HG03432 (cell line): ENCODE measurements at regions not wholly inside any gene's neighbourhood (a gene's known extent, or its start where the extent isn't known, plus 50 kb on each side); places are given as distances from the start of the nearest gene placed in this dataset.

Experiments used
- ATAC-seq: cut with Tn5 transposase; IDR thresholded peaks from one replicate; pipeline ENCODE4 v1.9.1; 2021; ENCODE audit warnings: mild to moderate bottlenecking, moderate library complexity; ENCODE audit not compliant: unreplicated experiment

DNA sequence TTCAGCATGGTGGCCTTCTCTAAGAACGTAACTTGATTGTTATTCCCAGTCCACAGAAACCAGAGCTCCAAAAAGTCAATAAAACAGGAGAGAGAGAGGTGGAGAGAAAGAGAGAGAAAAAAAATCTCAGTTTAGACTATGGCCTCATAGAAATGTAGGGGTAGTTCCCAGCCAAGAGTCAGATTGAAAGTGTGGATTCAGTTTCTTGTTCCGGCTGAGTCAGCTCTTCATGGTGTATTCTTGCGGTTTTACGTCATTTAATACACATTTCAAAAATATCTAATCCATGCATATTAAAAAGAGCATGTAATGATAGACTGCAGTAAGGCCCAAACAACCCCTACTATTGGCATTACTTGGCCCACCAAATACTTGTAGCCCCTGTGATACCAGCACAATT is 303.9 kb downstream of the ETAA1 start:
- no peak for ATAC-seq

DNA sequence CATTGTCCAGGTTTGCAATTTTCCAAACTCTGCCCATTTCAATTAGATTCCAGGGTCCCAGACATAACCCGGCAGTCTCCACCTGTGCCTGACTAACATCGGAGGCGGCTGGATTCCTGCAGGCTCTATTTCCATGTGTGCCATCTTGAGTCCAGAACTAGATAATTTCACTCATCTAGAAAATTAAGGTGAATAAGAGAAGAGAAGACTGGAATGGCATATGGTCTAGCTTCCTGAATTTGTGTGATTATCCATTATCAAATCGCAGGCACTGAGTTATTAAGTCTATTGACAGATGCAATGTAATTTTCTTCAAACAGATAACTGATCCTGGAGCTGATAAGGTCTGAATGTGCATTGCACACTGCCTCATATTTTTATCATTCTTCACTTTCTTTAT is 305.2 kb downstream of the ETAA1 start:
- ATAC-seq = no peak

DNA sequence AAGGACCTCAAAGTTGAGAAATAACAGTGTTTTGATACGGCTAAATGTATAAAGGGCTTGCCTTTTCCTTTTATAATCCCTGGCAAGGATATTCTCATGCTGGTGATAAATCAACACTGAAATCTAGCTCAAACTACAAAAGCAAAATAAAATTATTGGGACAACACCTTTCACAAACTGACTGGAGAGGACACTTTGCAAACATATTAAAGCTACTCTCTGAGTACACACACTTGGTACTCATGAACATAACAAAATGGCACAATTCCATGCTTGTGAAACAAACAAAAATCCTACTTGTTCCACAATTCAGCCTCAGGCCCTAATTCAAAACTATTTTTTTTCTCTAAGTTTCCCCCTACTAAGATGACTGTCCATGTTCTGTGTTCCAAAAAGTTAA is 305.8 kb downstream of the ETAA1 start:
- ATAC-seq = no peak

DNA sequence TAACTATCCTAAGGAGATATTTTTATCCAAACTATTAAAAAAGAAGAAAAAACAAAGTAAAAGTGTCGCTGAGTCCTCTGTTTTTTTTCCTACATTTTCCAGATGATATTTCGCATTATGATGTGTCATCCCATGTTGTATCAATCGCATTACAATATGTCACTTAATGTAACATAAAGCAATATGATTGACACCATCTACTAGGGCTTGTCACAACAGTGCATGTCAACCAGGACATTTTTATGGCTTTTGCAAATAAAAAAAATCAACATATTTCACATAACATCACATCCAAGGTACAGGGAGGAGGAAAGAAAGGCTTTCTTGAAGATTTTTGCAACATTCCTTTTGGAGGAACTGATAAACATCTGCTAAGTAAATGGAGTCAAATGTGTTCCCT is 308.9 kb downstream of the ETAA1 start:
- ATAC-seq = no peak

DNA sequence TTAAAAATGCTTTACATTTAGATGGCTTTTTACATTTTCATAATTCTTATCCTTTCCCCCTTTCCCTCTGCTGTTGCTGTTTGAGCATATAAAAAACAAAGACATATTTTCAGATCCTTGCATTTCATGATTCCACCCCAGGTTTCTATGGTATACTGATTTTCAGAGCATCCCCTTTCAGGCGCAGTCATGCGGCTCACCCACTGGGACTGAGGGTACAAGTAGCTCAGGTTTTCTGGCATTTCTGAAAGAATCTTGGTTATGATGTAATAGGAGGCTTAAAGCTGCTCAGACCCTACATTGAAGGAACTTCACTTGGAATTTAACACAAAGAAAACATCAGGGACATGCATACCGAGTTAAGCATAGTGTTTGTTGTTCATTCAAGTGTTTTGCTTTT is 310.8 kb downstream of the ETAA1 start:
- ATAC-seq = no peak

DNA sequence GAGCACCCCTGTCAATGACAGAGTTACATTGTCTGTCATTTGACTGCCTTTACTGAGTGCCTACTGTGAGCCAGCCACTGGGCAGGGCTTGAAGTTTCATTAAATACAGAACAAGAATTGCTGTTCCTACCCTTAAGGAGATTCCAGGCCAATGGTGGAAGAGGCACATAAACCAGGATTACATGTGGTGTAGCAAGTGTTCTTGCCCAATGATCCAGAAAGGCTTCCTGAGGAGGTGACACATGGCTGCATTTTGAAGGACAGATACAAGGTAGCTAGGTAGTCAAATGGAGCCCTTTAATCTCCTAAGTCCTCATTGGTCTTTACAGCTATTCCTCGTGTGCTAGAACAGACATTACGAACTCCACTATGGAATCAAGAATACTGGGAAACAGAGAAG is 312.7 kb downstream of the ETAA1 start:
- ATAC-seq = no peak

DNA sequence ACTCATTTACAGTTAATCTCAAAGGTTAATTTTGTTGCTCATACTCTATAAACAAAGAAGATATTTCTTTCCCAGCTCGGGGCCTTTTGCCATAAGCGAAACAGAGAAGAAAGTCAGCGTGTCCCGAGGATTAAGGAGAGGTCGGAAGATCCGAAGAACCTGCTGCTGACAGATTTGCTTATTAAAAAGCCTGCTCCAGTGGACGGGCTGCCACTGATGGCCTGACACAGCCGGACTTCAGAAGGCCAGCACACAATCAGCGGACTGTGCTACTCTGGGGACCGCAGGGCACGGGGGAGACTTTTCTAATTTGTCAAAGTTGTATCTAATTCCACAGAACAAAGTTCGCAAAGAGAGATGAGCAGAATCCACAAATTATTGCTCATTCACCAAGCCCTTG is 315.4 kb downstream of the ETAA1 start:
- ATAC-seq = no peak

DNA sequence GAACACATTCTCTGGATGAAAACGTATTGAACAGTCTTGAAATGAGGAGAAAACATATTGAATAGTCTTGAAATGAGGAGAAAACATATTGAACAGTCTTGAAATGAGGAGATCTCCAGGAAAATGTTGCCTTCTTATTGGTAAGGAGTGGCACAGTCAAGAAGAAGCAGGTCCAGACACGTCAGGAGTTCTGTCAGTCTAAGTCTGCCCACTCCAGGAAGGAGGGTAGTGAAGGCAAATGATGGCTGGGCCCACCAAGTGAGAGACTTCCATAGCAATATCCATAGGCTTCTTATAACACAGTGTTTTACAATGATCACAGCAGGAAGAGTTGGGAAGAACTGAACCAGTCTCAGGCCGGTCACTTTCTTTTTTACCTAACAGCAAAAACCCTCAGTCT is 316.2 kb downstream of the ETAA1 start:
- no peak for ATAC-seq

DNA sequence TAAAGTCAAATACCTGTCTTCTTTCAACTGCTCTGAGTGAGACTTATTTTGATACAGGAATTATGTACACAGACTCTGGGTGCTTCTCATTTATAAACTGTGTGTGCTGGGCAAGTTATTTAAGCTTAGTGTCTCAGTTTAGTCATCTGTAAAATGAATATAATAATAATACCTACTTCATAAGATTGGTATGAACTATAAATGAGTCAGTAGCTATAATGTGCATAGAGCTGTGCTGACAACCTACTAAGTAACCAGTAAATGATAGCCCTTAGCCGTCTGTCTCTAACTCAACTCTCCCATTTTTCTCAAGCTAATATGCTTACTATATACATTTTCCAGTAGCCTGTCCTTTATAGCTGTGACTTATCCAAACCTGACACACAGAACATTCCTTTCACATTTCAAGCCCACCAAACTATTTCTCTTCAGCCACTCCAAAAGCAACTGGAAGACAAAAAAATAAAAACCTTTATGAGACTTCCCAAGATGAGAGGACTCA is 319.8 kb downstream of the ETAA1 start:
- ATAC-seq = no peak

DNA sequence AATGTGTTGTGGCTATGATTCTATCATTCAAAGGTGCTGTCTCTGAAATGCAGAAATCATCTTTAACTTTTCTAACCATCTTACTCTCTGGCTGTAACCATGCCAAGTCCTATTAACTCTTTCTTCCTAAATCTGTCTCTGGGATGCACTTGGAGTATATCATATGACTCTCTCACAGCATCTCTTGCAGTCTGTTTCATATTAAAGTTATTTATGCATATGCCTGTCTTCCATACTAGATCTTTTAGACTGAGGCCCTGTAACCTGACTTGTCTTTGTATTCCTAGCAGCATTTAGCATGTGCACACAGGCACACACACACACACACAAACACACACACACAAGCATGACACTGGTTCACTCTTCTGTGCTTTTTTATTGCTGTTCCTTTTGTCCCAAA is 320.6 kb downstream of the ETAA1 start:
- no peak for ATAC-seq

DNA sequence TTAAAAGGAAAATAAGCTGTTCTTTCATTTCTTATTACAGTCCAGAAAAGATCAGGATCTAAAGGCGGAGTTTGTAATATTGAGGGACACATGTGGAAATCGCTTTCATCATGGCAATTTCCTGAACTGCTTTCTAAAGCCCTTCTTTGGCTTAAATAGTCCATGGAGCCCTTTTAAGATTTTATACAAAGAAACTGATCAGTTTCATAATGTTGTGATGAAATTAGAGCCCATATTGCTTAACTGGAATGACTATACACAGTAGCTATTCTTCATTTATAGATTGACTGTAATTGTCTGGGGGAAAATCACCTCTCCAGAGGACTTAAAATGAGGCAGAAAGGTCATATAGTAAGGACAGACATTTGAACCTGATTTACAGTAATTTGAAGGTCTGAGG is 322.2 kb downstream of the ETAA1 start:
- no peak for ATAC-seq

DNA sequence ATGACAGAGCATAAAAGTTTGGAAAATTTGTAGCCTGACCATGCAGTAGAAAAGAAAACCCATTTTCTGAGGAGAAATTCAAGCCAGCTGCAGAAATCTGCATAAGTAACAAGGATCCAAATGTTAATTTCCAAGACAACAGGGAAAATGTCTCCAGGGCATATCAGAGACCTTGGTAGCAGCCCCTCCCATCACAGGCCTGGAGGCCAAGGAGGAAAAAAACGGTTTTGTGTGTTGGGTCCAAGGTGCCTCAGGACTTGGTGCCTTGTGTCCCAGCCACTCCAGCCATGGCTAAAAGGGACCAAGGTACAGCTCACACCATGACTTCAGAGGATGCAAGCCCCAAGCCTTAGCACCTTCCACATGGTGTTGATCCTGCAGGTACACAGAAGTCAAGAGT is 324.4 kb downstream of the ETAA1 start:
- ATAC-seq = no peak

DNA sequence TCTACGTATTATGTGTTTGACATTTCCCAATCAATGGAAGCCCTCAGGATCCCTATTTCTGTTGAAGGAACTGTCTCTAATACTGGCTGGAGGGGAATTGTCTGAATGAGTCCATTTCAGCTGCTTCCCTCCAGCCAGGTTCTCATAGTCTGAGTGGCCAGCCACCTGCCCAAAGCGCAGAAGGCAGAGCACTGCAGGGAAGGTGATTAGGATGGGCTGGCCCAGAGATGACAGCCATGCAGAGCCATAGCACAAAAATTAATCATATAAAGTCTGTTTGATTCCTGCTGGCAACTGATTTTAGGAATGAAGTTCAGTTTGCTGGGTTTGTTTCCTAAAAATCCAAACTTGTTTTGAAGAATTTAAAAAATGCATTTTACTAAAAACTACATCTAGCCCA is 327.1 kb downstream of the ETAA1 start:
- ATAC-seq = no peak

DNA sequence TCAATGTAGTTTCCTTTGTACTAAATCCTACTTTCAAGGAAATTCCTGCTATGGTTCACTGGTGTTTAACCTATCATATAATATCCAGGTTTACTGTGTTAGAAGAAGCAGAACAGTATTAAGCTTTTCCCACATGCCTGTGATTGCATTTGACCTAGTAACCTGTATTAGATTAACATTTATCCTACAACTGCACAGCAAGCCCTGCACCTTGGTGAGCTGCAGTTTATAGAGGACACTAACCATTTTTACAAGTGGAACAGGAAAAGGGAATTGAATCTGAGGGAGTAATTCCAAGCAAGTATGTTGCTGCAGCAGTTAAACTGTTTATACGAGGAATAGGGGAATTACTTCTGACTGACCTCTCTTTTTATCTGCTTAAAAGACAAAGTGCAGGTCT is 328.6 kb downstream of the ETAA1 start:
- ATAC-seq = no peak

DNA sequence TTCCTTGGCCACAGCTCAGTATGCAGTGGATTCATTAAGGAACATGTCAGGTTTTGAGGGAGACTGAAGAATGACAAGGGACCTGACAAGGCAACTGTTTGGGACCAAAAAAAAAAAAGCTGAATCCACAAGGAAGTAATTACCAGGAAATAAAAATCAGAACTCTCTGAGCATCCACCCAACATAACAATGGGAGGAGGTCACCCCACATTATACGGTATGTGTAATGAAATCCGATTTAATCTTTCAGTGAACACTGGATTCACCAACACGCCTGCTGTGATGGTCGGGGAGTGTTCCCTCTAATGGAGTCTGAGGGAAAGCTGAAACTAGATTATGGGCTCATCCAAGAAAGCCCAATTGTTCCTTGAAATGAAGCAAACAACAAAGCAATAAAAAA is 329.3 kb downstream of the ETAA1 start:
- no peak for ATAC-seq

DNA sequence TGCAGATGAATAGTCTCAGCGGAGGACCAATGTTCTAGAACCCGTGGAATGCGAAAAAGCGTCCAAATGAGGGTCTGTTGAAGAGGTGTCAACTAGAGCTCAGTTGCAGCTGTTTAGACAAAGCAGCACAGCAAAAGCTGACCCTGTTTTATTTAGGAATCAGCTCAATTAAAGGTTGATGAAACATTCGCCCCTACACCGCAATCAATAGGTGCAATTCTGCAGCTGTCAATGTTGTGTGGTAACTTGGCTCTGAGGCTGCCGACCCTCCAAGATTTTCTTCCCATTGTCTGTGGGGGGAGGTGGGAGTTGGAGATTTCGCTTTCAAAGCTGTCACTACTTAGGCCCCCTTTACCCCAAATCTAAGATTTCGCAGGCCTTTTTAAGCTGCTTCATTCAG is 330.0 kb downstream of the ETAA1 start:
- no peak for ATAC-seq

DNA sequence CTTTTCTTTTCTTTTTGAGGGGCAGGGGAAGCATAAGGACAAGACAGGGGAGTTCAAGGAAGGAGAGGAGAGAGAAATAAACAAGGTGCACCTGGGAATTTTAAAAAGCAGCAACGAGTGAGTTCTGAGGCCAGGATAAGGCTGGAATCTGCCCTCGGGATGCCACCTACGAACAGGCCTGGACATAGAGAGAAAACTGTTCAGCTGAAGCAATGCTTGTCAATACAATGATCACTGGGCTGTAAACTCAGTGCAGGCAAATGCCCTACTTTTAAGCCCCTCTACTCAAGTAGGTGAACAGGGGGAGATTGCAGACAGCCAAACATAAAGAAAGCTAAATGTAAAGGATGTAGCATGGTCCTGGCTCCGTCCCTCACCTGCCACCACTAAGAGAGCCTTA is 330.5 kb downstream of the ETAA1 start:
- ATAC-seq = no peak

DNA sequence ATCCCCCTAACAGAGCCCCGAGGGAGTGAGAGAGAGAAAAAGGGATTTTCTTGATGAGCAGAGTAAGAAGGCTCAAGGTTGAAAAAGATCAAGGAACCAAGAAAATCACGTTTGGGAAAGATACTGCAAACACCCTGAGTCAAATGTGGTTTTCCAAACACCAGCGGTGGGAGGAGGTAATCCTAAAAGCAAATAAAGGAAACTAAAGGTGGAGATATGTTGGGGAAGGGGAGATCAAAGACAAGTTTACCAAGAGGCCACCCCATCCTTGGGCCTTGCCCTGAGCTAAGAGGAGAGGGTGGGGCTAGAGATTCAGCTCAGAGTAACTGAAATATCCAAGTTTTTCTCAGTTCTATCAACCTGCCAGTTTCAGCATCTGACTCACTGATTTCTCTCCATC is 332.3 kb downstream of the ETAA1 start:
- ATAC-seq = no peak

DNA sequence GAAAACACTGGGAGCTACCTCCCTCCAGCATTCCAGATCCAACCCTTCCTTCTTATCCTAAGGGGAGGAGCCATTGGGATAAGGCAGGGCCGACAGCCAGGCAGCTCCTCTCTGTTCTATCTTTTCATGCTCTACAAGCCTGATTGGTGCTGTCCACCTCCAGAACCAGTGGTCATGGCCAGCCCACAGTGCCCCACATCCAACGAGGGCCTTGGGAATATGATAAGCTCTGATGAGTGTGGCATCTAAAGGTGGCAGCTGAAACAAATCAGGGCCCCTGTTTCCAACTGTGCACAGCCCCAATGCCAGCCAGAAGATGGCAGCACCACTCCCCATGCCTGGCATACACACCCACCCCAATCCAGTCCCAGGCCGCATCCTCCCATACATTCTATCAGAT is 329.3 kb downstream of the C1D start:
- no peak for ATAC-seq

DNA sequence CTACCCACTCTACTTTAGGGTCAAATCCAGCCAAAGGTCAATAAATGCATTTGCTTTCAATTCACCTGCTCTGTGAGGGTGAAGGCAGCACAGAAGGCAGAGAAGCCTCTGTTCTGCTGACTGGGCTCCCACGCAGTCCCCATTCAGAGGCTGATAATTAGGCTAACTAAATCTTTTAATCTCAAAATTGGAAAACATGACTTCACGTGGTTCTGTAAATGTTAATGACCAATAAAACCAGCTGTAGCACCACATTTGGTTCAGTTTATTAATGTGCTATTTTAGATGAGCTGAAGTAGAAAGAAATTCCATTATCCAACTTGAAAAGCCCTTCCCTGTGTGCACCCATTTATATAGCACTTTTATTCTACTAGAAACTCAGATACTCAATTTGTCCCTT is 310.6 kb downstream of the C1D start:
- no peak for ATAC-seq

DNA sequence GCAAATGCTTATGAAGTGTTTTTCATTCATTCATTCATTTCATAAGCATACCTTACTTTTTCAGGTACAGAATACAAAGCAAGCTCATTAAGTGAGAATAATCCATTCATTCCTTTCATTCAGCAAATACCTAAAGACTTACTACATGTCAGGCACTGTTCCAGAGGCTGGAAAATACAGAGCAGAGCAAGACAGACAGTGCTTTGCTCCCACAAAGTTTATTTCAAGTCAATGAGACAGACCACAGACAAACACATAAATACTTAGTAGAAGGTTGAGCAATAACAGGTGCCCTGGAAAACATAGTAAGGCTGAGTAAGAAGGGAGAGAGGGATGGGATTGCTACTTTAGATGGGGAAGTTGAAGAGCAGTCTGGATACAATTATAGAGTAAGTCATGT is 309.8 kb downstream of the C1D start:
- no peak for ATAC-seq

DNA sequence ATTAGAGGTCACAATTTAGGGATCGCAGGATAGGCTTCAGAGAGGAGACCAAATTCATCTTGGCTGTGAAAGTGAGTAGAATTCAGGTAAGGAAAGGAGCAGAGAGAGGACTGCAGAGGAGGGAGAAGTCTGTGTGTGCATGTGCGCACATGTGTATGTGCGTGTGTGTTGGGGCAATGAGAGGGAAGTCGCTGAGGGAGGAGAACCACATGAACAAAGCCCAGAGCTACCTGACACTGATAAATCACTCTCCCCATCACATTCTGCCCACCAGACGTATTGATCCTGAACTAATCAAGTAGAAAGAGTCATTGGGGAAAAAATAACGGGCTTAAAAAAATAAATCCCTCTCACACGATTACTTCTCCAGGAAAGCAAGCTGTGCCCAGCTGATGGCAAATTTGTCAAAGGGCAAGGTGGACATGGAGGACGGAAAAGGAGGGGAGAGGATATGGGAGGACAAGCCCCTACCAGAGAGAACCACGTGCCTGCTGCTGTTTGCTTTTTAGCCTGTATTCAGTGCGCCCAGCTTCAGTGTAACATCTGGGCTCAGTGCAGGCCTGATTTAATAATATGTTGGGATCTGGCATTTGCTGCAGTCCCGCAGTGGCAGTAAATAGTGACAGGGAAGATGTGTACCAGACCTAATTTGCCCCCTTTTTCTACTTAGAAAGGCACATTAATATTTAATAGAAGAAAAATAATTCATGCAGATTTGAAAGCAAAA is 307.5 kb downstream of the C1D start:
- no peak for ATAC-seq

DNA sequence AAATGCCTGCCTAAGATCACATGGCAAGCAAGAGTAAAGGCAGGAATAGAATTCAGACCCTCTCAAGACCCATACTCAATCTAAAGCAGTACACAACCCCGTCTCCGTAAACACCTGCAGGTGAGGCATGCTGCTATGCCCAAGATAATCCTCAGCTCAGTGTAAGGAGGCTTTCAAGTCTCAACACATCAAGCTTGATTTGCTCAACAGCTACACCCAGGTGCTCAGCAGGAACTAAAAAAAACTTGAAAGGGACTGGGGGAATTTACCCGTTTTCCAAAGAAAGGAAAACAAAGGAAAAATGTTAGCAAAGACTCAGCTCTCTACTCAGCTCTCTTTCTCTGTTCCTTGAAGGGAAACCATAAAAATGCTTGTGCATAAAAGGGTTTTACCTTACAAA is 301.8 kb downstream of the C1D start:
- no peak for ATAC-seq
